GM19239 (cell line): ENCODE measurements at regions not wholly inside any gene's neighbourhood (a gene's known extent, or its start where the extent isn't known, plus 50 kb on each side); places are given as distances from the start of the nearest gene placed in this dataset.

Experiments
- DNase-seq: peaks from one replicate; pipeline ENCODE4 v3.0.0; 2011; ENCODE audit warnings: low spot score; ENCODE audit not compliant: insufficient read length
- FAIRE-seq: peaks from 2 replicates; lab custom pipeline; 2011; peaks lifted over from hg19 to GRCh38; lab: Jason Lieb, UNC

DNA sequence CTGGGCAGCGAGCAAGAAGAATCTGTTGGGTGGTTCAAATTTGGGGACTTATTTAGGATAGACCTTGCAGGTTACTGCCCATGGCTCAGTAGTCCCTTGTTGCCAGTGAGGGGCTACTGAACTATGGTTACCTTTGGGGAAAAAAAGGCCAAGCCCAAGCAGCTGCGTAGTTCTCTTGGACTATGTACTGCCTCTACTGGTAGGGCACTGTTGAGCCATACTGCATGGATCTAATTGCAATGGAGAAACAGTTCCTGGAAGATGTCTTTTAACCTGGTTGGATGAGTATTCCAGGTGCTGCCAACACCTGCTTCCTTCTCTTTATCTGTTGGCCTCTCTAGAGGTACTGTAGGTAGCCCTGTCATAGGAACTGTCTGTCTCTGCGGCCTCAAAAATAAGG is 671.9 kb upstream of the CBLB start:
- no peak for DNase-seq
- no peak for FAIRE-seq

DNA sequence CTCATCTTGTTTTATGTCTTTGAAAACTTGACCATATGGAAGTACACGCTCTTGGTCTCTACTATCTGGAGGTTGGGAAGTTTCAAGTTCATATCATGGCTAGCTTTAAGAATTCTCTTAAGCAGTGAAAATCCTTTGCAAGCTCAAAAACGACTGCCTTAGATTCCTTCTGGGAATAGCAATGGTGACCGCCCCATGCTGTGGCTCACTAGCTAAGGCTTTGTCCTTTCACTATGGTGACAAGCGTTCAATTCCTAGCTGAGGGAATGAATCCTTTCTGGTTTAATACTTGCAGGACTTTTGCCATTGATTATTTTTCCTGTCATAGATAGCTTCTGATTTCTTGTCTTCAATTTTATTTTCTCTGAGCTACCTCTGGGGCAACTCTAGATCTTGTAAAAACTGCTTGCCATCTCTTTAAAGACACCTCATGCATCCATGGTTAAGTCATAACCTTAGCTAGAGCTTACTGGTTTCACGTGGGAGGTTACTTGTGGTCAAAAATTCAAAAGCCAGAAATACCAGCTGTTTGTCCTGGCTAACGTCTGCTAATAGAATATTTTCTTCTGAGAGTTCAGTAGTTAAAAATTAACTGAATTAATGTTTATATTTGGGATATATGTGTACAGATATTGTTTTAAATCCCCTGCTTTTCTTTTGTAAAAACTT is 673.4 kb upstream of the CBLB start:
- DNase-seq (no peak), FAIRE-seq (peak; percentile 31)

DNA sequence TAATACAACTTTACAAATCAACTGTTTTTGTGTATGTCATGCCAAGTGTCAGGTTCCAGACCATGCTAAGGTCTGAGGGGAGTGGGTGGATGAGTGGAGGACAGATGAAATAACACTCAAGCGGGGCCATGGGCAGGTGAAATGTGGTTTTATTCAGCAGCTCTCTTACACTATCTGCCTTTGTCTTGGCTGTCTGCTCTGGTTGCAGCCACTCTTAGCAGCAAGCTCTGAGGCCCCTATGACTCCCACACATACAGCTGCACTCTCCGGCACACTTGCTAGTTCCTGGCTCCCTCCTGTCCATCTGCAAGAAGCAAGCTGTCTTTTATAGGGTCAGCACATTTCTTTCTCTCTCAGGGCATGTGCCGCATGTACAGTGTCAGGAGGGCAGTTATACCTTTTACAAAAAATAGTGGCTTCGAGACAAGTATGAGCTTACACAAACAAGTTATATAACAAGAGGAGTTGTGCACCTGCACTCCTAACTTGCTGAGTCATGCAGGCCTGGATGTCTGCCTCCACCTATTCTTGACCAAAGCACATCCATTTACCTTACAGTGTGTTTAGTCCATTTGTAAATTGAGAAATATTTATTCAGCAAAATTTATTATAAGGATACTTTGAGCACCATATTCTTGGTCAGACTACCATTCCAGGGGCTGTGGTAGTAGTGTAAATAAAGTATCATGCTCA is 683.7 kb upstream of the CBLB start:
- DNase-seq, result no peak
- FAIRE-seq, result no peak

GRCh38 chr3:106560451-106560966 is 691.7 kb upstream of the CBLB start:
- no peak for DNase-seq
- no peak for FAIRE-seq

DNA sequence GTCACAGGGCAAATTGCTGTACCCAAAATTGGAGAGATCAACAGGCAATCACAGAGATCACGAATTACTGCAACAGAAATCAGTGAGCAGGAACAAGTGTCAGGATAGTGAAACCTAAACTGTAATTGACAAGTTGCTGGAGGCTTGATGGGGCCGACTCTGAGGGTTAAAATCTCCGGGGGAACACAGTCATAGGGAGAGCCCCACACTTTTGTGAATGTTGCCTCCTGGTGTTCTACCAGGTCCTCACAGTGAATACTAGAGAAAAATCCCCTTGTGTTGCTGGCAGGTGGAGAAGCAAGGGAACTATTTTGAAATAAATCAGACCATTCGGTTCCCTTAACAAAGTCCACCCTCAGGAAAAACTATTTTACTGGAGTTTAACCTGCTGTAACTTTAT is 697.5 kb upstream of the CBLB start:
- FAIRE-seq (peak; percentile 44), DNase-seq (peak; percentile 2)

DNA sequence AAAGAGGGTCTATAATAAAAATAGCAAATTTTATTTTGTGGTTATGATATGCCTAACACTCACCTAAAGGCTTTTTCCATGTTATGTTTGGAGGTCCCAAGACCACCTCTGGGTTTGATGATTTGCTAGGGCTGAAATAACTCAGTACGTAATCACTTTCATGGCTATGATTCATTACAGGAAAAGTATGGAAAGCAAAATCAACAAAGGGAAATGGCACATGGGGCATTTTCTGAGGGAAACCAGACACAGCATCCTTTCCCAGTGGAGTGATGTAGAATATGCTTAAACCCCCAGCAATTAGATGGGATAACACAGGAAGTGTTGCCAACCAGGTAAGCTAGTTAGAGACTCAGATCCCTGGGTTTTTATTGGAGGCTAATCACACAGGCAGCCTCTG is 701.6 kb upstream of the CBLB start:
- DNase-seq (no peak), FAIRE-seq (no peak)

- no peak for DNase-seq
- no peak for FAIRE-seq
Observed at GRCh38 chr3:106573605-106574004, 704.8 kb upstream of the CBLB start.

GRCh38 chr3:106575029-106575428 is 706.2 kb upstream of the CBLB start:
- DNase-seq (no peak), FAIRE-seq (no peak)

DNA sequence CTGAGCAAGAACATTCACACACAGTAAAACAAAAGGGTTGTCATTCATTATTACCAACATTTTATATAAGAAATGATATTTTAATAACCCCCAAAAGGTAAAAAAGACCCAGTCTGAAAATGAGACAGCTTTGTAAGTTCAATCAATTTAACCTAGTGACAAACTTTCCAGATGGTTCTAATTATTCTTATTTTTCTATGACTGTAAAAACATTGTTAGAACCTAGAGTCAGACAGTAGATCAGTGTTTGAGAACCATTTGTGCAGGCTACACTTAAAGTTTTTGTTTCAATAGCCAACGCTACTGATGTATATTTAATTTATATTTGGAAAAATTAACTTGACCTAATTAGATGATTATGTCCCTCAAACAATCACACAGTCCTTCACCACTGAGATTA is 708.4 kb upstream of the CBLB start:
- no peak for DNase-seq
- FAIRE-seq, result no peak

DNA sequence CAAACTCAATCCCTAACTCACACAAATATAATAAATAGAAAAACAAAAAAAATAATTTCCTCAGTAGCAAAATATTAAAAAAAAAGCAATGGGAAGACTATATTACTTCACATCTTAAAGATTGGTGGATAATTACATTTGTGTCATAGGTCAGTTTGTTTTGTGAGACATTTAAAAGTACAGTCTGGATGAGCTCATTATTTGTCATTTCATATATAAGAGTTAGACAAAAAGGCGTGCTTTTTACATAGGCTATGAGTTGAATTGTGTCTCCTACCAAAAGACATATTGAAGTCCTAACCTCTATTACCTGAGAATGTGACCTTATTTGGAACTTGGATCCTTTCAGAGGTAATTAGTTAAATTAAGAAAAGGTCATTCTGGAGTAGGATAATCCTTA is 710.1 kb upstream of the CBLB start:
- FAIRE-seq (no peak), DNase-seq (no peak)

- no peak for DNase-seq
- no peak for FAIRE-seq
Observed at GRCh38 chr3:106582151-106582550, 713.3 kb upstream of the CBLB start.

- DNase-seq, result no peak
- FAIRE-seq, result no peak
Observed at GRCh38 chr3:106587551-106587950, 718.7 kb upstream of the CBLB start.

- DNase-seq, result no peak
- FAIRE-seq, result no peak
Observed at GRCh38 chr3:106588739-106589138, 719.9 kb upstream of the CBLB start.

DNA sequence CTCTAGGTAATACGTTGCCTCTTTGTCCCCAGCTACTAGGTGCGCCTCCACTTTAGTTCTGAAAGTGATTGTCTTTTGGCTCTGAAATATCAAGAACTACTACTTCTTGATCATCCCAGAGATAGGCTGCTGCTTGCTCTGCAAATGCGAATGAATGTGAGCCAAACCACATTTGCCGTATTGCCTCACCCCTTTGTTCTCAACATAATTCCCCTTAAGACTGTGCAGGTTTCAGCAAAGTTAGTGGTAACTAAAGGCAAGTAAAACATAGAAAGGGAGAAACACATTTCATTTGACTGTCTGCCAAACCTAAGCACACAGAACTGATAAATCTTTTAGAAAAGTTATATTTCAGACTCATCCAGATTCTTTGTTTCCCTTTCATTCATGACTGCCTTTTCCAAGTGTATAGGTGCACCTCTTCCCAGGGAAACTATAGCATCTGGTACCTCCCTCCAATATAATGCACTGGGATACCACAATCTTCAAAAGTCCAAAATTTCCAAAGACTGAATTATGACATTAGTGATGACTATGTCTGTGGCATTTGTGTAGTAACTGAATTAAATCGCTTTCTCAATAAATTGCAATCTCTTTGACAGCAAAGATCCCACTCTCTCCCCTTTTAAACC is 720.6 kb upstream of the CBLB start:
- DNase-seq, result no peak
- FAIRE-seq, result no peak

DNA sequence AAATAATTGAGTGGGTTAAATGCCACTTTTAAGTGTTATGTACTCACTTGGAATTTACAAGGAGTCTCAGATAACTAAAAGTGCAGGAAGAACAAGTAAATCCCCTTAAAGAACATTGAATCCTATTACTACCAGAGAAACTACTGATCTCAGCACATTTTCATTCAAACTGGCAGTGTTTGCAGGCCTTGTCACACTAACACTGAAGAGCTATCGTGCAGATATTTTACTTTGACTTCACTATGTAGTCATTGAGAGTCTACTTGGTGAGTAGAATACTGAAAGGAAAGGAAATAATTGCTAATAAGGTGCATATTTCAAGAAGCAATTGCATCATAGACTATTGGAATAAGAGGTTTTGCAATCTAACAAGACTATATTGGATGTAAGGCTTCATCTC is 721.4 kb upstream of the CBLB start:
- DNase-seq (no peak), FAIRE-seq (no peak)

- no peak for DNase-seq
- FAIRE-seq, result no peak
Observed at GRCh38 chr3:106593381-106593780, 724.6 kb upstream of the CBLB start.

DNA sequence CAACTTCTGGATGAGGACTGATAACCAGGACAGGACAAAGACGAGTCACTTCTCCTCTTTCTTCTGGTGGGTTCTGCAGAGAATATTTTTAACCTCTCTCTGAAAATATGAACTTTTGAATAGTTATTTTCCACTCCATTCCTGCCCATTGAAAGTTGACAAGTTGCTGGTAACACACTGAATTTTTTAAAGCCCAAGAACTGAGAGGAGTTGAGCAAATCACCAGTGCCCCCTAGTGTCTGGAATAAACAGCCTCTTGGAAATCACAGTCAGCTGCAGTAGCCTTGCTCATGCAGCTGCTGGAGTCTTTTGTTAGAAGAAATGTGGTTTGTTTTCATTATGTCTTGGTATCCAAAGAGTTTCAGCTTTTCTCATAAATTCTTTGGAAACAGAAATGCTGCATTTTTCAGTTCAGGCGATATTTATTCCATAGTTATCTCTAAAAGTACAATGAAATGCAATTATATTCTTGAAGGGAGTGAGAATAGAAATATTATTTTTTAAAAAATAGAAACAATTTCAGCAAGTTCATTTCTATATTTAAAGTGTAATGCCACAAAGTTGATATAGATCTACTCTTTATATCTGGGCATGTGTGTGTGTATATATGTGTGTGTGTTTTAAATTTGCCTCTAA is 741.0 kb upstream of the CBLB start:
- DNase-seq, result peak; percentile 14
- peak; percentile 99 for FAIRE-seq

GRCh38 chr3:106610362-106610959 is 741.6 kb upstream of the CBLB start:
- FAIRE-seq, result no peak
- no peak for DNase-seq

- no peak for FAIRE-seq
Observed at GRCh38 chr3:106611116-106611515, 742.3 kb upstream of the CBLB start.

GRCh38 chr3:106611841-106612240 is 743.0 kb upstream of the CBLB start:
- no peak for FAIRE-seq
- no peak for DNase-seq

More at GRCh38 chr3:106611116-106611515, 742.3 kb upstream of the CBLB start:
- DNase-seq, result no peak

- FAIRE-seq (no peak), DNase-seq (no peak)
Observed at GRCh38 chr3:106616556-106616955, 747.7 kb upstream of the CBLB start.
